ENCODE measurements at regions not wholly inside any gene's neighbourhood (a gene's known extent, or its start where the extent isn't known, plus 50 kb on each side); places are given as distances from the start of the nearest gene placed in this dataset.

GRCh38 chr3:153572654-153573053 is 410.6 kb downstream of the RAP2B start:
- Histone ChIP-seq H3K27me3 (ENCODE audit: control insufficient read depth, extremely low read depth, insufficient read depth, low read length) (no peaks in the 10 kb centered on the region), H3K79me2 (ENCODE audit: control insufficient read depth, insufficient read depth, low read length) (no peaks in the 10 kb centered on the region), H3K4me2 (ENCODE audit: control insufficient read depth, extremely low read depth, insufficient read depth, low read depth, low read length) (no peak overlapping the region), H3K27ac (ENCODE audit: control insufficient read depth, insufficient read depth, low read length) (no peak overlapping the region), H3K4me3 (ENCODE audit: control insufficient read depth in 2 of 3, extremely low read depth in 1 of 3, insufficient read depth in 2 of 3, low read depth in 1 of 3, low read length in 3 of 3) (no peak overlapping the region), H3K4me1 (ENCODE audit: control insufficient read depth, extremely low read depth, insufficient read depth, low read length) (no peaks in the 10 kb centered on the region), H2AFZ (ENCODE audit: control insufficient read depth, low read length) (no peak overlapping the region), H3K9me1 (ENCODE audit: control insufficient read depth, extremely low read depth, insufficient read depth, low read length) (no peaks in the 10 kb centered on the region), H3K9me3 (ENCODE audit: control insufficient read depth, low read depth, low read length) (no peaks in the 10 kb centered on the region), H3K36me3 (ENCODE audit: control insufficient read depth in 2 of 2, extremely low read depth in 1 of 2, insufficient read depth in 2 of 2, low read length in 2 of 2) (no peaks in the 10 kb centered on the region), H3K9ac (ENCODE audit: control insufficient read depth, extremely low read depth, insufficient read depth, low read length) (no peak overlapping the region), H4K20me1 (ENCODE audit: control insufficient read depth, extremely low read depth, insufficient read depth, low read length) (no peaks in the 10 kb centered on the region)
- DNase-seq (ENCODE audit: low read depth, low spot score) (no peak), FAIRE-seq (no peak)
- dilution Hi-C loops (cut with MboI; ENCODE audit: extremely low pct_ligation_motif_present, low sequenced_read_pairs): no loop called here
- TF ChIP-seq CTCF (optimal IDR thresholded peaks at IDR 0.05 in 1 of 3, IDR thresholded peaks at IDR 0.05 in 1 of 3, conservative IDR thresholded peaks at IDR 0.05 in 1 of 3; ENCODE audit: extremely low read depth in 1 of 3, insufficient read depth in 2 of 3, low read length in 3 of 3) (no peak), EZH2 (IDR thresholded peaks at IDR 0.05; ENCODE audit: low read length) (no peak)

- Histone ChIP-seq H3K27ac (ENCODE audit: control insufficient read depth, insufficient read depth, low read length) (no peak overlapping the region), H3K36me3 (ENCODE audit: control insufficient read depth in 2 of 2, extremely low read depth in 1 of 2, insufficient read depth in 2 of 2, low read length in 2 of 2) (no peaks in the 10 kb centered on the region), H4K20me1 (ENCODE audit: control insufficient read depth, extremely low read depth, insufficient read depth, low read length) (no peaks in the 10 kb centered on the region), H3K9me1 (ENCODE audit: control insufficient read depth, extremely low read depth, insufficient read depth, low read length) (no peaks in the 10 kb centered on the region), H3K79me2 (ENCODE audit: control insufficient read depth, insufficient read depth, low read length) (no peaks in the 10 kb centered on the region), H2AFZ (ENCODE audit: control insufficient read depth, low read length) (no peak overlapping the region), H3K27me3 (ENCODE audit: control insufficient read depth, extremely low read depth, insufficient read depth, low read length) (no peaks in the 10 kb centered on the region), H3K4me2 (ENCODE audit: control insufficient read depth, extremely low read depth, insufficient read depth, low read depth, low read length) (no peak overlapping the region), H3K9me3 (ENCODE audit: control insufficient read depth, low read depth, low read length) (no peaks in the 10 kb centered on the region), H3K9ac (ENCODE audit: control insufficient read depth, extremely low read depth, insufficient read depth, low read length) (no peak overlapping the region), H3K4me1 (ENCODE audit: control insufficient read depth, extremely low read depth, insufficient read depth, low read length) (no peaks in the 10 kb centered on the region), H3K4me3 (ENCODE audit: control insufficient read depth in 2 of 3, extremely low read depth in 1 of 3, insufficient read depth in 2 of 3, low read depth in 1 of 3, low read length in 3 of 3) (no peak overlapping the region)
- TF ChIP-seq CTCF (optimal IDR thresholded peaks at IDR 0.05 in 1 of 3, IDR thresholded peaks at IDR 0.05 in 1 of 3, conservative IDR thresholded peaks at IDR 0.05 in 1 of 3; ENCODE audit: extremely low read depth in 1 of 3, insufficient read depth in 2 of 3, low read length in 3 of 3) (no peak), EZH2 (IDR thresholded peaks at IDR 0.05; ENCODE audit: low read length) (no peak)
- FAIRE-seq: no peak
- no peak for DNase-seq (ENCODE audit: low read depth, low spot score)
- dilution Hi-C loops (cut with MboI; ENCODE audit: extremely low pct_ligation_motif_present, low sequenced_read_pairs): no loop called here
These were observed 411.5 kb downstream of the RAP2B start for GRCh38 chr3:153573481-153573880.
